ENCODE measurements at regions not wholly inside any gene's neighbourhood (a gene's known extent, or its start where the extent isn't known, plus 50 kb on each side); places are given as distances from the start of the nearest gene placed in this dataset.

DNA sequence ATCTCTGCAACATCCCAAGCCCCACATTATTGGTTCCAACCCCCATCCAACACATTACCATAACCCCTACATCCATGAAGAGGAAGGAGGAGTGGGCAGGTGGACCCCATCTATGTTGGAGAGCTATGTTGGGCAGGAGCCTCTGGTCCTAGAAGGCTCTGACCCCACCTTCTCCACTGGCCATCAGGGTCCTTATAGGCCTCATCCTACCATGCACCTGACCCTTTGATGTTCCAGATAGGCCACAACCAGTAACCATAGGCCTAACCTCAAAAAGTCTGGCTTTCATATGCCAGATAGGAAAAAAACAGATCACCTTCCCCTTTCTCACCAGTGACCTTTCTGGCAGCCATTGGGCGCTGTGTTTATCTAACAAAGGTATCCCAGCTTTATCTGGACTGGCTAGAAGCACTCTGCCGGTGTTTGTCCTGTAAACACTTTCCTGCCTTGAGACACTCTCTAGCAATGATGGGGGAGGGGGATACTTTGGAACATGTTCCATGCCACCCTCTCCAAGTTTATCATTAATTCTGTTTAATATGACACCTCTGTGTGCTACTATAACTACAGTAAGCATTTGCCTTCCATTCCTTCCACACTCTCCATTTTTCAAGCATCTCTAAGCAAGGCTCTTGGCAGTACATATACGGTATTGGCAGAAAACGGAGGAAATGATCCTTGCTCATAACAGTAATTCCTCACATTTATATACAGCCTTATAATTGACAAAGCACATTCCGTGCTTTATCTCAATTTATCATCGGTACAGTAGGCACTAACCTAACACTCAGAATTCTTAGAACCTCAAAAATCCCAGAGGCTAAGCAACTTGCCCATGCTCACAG lies 377.1 kb downstream of the VPS13C start:
- Histone ChIP-seq H3K79me2 (replicated peaks; ENCODE audit: insufficient read depth, low read length) (no peaks in the 10 kb centered on the region), H4K20me1 (ENCODE audit: insufficient read depth) (no peaks in the 10 kb centered on the region), H3K4me3 (ENCODE audit: low read length) (no peak overlapping the region), H3K27ac (ENCODE audit: low read length) (no peak overlapping the region), H3F3A (ENCODE audit: insufficient read depth, low read length, poor library complexity, severe bottlenecking) (no peaks in the 10 kb centered on the region), H3K36me3 (ENCODE audit: insufficient read depth, low read length) (no peaks in the 10 kb centered on the region), H3K27me3 (ENCODE audit: insufficient read depth, low read depth, low read length) (no peaks in the 10 kb centered on the region), H3K9me2 (ENCODE audit: insufficient read depth, low read length) (no peaks in the 10 kb centered on the region), H3K9ac (ENCODE audit: low read length) (no peak overlapping the region), H3K4me2 (ENCODE audit: low read length) (no peak overlapping the region), H2AFZ (ENCODE audit: low read depth, low read length) (no peak overlapping the region), H3K9me3 (ENCODE audit: low read length) (no peaks in the 10 kb centered on the region)
- TF ChIP-seq SMC3 (conservative IDR thresholded peaks at IDR 0.05; ENCODE audit: poor library complexity): no peak
- no peak for TF ChIP-seq POLR2AphosphoS5 (IDR thresholded peaks at IDR 0.05)
- no peak for TF ChIP-seq RAD21 (conservative IDR thresholded peaks at IDR 0.05)
- TF ChIP-seq, protein P1, sequence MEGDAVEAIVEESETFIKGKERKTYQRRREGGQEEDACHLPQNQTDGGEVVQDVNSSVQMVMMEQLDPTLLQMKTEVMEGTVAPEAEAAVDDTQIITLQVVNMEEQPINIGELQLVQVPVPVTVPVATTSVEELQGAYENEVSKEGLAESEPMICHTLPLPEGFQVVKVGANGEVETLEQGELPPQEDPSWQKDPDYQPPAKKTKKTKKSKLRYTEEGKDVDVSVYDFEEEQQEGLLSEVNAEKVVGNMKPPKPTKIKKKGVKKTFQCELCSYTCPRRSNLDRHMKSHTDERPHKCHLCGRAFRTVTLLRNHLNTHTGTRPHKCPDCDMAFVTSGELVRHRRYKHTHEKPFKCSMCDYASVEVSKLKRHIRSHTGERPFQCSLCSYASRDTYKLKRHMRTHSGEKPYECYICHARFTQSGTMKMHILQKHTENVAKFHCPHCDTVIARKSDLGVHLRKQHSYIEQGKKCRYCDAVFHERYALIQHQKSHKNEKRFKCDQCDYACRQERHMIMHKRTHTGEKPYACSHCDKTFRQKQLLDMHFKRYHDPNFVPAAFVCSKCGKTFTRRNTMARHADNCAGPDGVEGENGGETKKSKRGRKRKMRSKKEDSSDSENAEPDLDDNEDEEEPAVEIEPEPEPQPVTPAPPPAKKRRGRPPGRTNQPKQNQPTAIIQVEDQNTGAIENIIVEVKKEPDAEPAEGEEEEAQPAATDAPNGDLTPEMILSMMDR (IDR thresholded peaks at IDR 0.05; ENCODE audit: poor library complexity, severe bottlenecking): no peak
- TF ChIP-seq TAF1 (IDR thresholded peaks at IDR 0.05; ENCODE audit: low read depth): no peak
- TF ChIP-seq EP300 (conservative IDR thresholded peaks at IDR 0.05; ENCODE audit: poor library complexity, severe bottlenecking): no peak
- TF ChIP-seq MXI1 (conservative IDR thresholded peaks at IDR 0.05; ENCODE audit: poor library complexity, severe bottlenecking): no peak
- no peak for TF ChIP-seq REST (IDR thresholded peaks at IDR 0.05; ENCODE audit: borderline replicate concordance)
- TF ChIP-seq EZH2 (IDR thresholded peaks at IDR 0.05; ENCODE audit: borderline replicate concordance, insufficient read depth, low read length, poor library complexity, severe bottlenecking): no peak

GRCh38 chr15:61681676-61682075 lies 378.6 kb downstream of the VPS13C start:
- no peak overlapping the region for H2AFZ ChIP-seq (ENCODE audit: low read depth, low read length)
- H3K4me3 ChIP-seq (ENCODE audit: low read length): no peak overlapping the region

More at GRCh38 chr15:61681676-61682075, 378.6 kb downstream of the VPS13C start:
- H3F3A ChIP-seq (ENCODE audit: insufficient read depth, low read length, poor library complexity, severe bottlenecking): no peaks in the 10 kb centered on the region
- H3K27ac ChIP-seq (ENCODE audit: low read length): no peak overlapping the region
- no peaks in the 10 kb centered on the region for H3K9me3 ChIP-seq (ENCODE audit: low read length)
- no peaks in the 10 kb centered on the region for H3K79me2 ChIP-seq (replicated peaks; ENCODE audit: insufficient read depth, low read length)
- H3K9ac ChIP-seq (ENCODE audit: low read length): no peak overlapping the region
- TF ChIP-seq REST (IDR thresholded peaks at IDR 0.05; ENCODE audit: borderline replicate concordance): no peak
- TF ChIP-seq POLR2AphosphoS5 (IDR thresholded peaks at IDR 0.05): no peak
- TF ChIP-seq EZH2 (IDR thresholded peaks at IDR 0.05; ENCODE audit: borderline replicate concordance, insufficient read depth, low read length, poor library complexity, severe bottlenecking): no peak
- no peak for TF ChIP-seq SMC3 (conservative IDR thresholded peaks at IDR 0.05; ENCODE audit: poor library complexity)
- TF ChIP-seq, protein P1 (IDR thresholded peaks at IDR 0.05; ENCODE audit: poor library complexity, severe bottlenecking): no peak
- no peak for TF ChIP-seq TAF1 (IDR thresholded peaks at IDR 0.05; ENCODE audit: low read depth)
- TF ChIP-seq RAD21 (conservative IDR thresholded peaks at IDR 0.05): no peak
- no peaks in the 10 kb centered on the region for H3K36me3 ChIP-seq (ENCODE audit: insufficient read depth, low read length)
- H3K27me3 ChIP-seq (ENCODE audit: insufficient read depth, low read depth, low read length): no peaks in the 10 kb centered on the region
- no peaks in the 10 kb centered on the region for H4K20me1 ChIP-seq (ENCODE audit: insufficient read depth)
- no peak overlapping the region for H3K4me2 ChIP-seq (ENCODE audit: low read length)
- H3K9me2 ChIP-seq (ENCODE audit: insufficient read depth, low read length): no peaks in the 10 kb centered on the region

All from neural cell (in vitro differentiated cells).